OCI-LY7 (cell line): ENCODE measurements at regions not wholly inside any gene's neighbourhood (a gene's known extent, or its start where the extent isn't known, plus 50 kb on each side); places are given as distances from the start of the nearest gene placed in this dataset.

Experiments
- BruUV-seq: library from RNA; stranded (reverse); fragments of 400-500 nt; replicated peaks from 2 replicates; lab custom pipeline; 2021; lab: Mats Ljungman, UMichigan
- CTCF ChIA-PET: fragments of 300-600 bp; sonication (Branson Sonifier 250); formaldehyde crosslinking; loops from one replicate; lab custom pipeline; 2022; ENCODE audit warnings: antibody characterized with exemption; ENCODE audit not compliant: unreplicated experiment; lab: Charles Lee
- POLR2A ChIA-PET: fragments of 300-600 bp; sonication (Branson Sonifier 250); formaldehyde crosslinking; loops from one replicate; lab custom pipeline; 2022; ENCODE audit warnings: antibody characterized with exemption; lab: Charles Lee
- DNase-seq: peaks from one replicate; pipeline ENCODE4 v3.0.0-alpha.2; 2015; ENCODE audit warnings: low spot score
- H2AFZ ChIP-seq: fragments of 200-600 bp; sonication (generic), shearing (Covaris generic); 2 replicates; pipeline ENCODE4 v1.6.1; 2014; ENCODE audit warnings: mild to moderate bottlenecking, antibody characterized with exemption, low read length, moderate library complexity
- H3K27ac ChIP-seq: fragments of 200-600 bp; sonication (generic); 2 replicates; pipeline ENCODE4 v1.5.1; 2014; ENCODE audit warnings: mixed run types, low read depth, mild to moderate bottlenecking, moderate library complexity, low read length, inconsistent platforms; ENCODE audit not compliant: poor library complexity, severe bottlenecking
- H3K36me3 ChIP-seq: fragments of 200-600 bp; sonication (generic); 2 replicates; pipeline ENCODE4 v1.6.1; 2014; ENCODE audit warnings: mild to moderate bottlenecking, antibody characterized with exemption, low read length, moderate library complexity, mixed read lengths; ENCODE audit not compliant: insufficient read depth
- H3K4me1 ChIP-seq: fragments of 200-600 bp; sonication (generic); 2 replicates; pipeline ENCODE4 v1.5.1; 2014; ENCODE audit warnings: mild to moderate bottlenecking, low read length; ENCODE audit not compliant: insufficient read depth, poor library complexity, severe bottlenecking
- H3K4me2 ChIP-seq: fragments of 200-600 bp; sonication (generic); 2 replicates; pipeline ENCODE4 v1.6.1; 2014; ENCODE audit warnings: mild to moderate bottlenecking, low read length
- H3K4me3 ChIP-seq: fragments of 200-600 bp; sonication (generic); 2 replicates; pipeline ENCODE4 v1.5.1; 2014; ENCODE audit warnings: mild to moderate bottlenecking, low read depth, low read length; ENCODE audit not compliant: poor library complexity, severe bottlenecking
- H3K79me2 ChIP-seq: fragments of 200-600 bp; sonication (generic); 2 replicates; pipeline ENCODE4 v1.6.1; 2016; ENCODE audit warnings: low read depth, mild to moderate bottlenecking, low read length, moderate library complexity, mixed read lengths; ENCODE audit not compliant: insufficient read depth
- H3K9me2 ChIP-seq: fragments of 200-600 bp; sonication (generic); 2 replicates; pipeline ENCODE4 v1.6.1; 2016; ENCODE audit warnings: mild to moderate bottlenecking, low read length, mixed read lengths; ENCODE audit not compliant: insufficient read depth
- H3K9me3 ChIP-seq: fragments of 200-600 bp; sonication (generic); 2 replicates; pipeline ENCODE4 v1.6.1; 2014; ENCODE audit warnings: mild to moderate bottlenecking, mixed run types, low read length, mixed read lengths
- H4K20me1 ChIP-seq: fragments of 200-600 bp; sonication (generic); 2 replicates; pipeline ENCODE4 v1.6.1; 2014; ENCODE audit warnings: mild to moderate bottlenecking, antibody characterized with exemption, low read length, moderate library complexity, mixed read lengths; ENCODE audit not compliant: insufficient read depth
- CTCF ChIP-seq: fragments of 200-600 bp; sonication (generic); conservative IDR thresholded peaks from 2 replicates; pipeline ENCODE4 v1.5.1; 2014; ENCODE audit warnings: mild to moderate bottlenecking, antibody characterized with exemption, low read length, moderate library complexity, mixed read lengths
- EZH2phosphoT487 ChIP-seq: fragments of 200-600 bp; sonication (generic); IDR thresholded peaks from 2 replicates; pipeline ENCODE4 v1.6.1; 2018; ENCODE audit warnings: low read depth, borderline replicate concordance, mild to moderate bottlenecking, mixed run types, antibody characterized with exemption, low read length, moderate library complexity, mixed read lengths
- intact Hi-C: fragments of 100-400 bp; cut with micrococcal nuclease; formaldehyde crosslinking; loops from one replicate; pipeline ENCODE4 v1.10.0; 2022; ENCODE audit not compliant: unreplicated experiment

- intact Hi-C loops, result no loop called here
- DNase-seq, result no peak
Observed at GRCh38 chr11:112769170-112769569, 192.1 kb upstream of the NCAM1 start.

GRCh38 chr11:112769584-112769983 lies 191.6 kb upstream of the NCAM1 start:
- no peak for TF ChIP-seq CTCF
- TF ChIP-seq EZH2phosphoT487, result no peak
- no peak overlapping the region for H3K4me2 ChIP-seq
- no peak overlapping the region for H2AFZ ChIP-seq
- H3K4me1 ChIP-seq, result no peaks in the 10 kb centered on the region
- ChIA-PET POLR2A (no interaction called here), CTCF (no interaction called here)
- no peak for DNase-seq
- BruUV-seq, result no TSS peak
- intact Hi-C loops, result no loop called here
- no peak overlapping the region for H3K27ac ChIP-seq
- no peaks in the 10 kb centered on the region for H3K9me3 ChIP-seq
- H3K9me2 ChIP-seq, result no peaks in the 10 kb centered on the region
- no peaks in the 10 kb centered on the region for H3K36me3 ChIP-seq
- H4K20me1 ChIP-seq, result no peaks in the 10 kb centered on the region
- H3K79me2 ChIP-seq, result no peaks in the 10 kb centered on the region
- H3K4me3 ChIP-seq, result no peak overlapping the region

More at GRCh38 chr11:112769170-112769569, 192.1 kb upstream of the NCAM1 start:
- no peak overlapping the region for H3K27ac ChIP-seq
- no peak overlapping the region for H3K4me3 ChIP-seq
- no peaks in the 10 kb centered on the region for H3K9me3 ChIP-seq
- no peaks in the 10 kb centered on the region for H3K79me2 ChIP-seq
- CTCF ChIA-PET, result no interaction called here
- BruUV-seq, result no TSS peak
- H2AFZ ChIP-seq, result no peak overlapping the region
- H3K4me2 ChIP-seq, result no peak overlapping the region
- no peaks in the 10 kb centered on the region for H3K36me3 ChIP-seq
- TF ChIP-seq EZH2phosphoT487 (no peak), CTCF (no peak)
- H4K20me1 ChIP-seq, result no peaks in the 10 kb centered on the region
- POLR2A ChIA-PET, result no interaction called here
- no peaks in the 10 kb centered on the region for H3K9me2 ChIP-seq
- H3K4me1 ChIP-seq, result no peaks in the 10 kb centered on the region

- Histone ChIP-seq H3K4me3 (no peak overlapping the region), H3K9me2 (no peaks in the 10 kb centered on the region), H3K27ac (no peak overlapping the region), H3K79me2 (no peaks in the 10 kb centered on the region), H4K20me1 (no peaks in the 10 kb centered on the region), H3K4me1 (no peaks in the 10 kb centered on the region), H3K9me3 (no peaks in the 10 kb centered on the region), H2AFZ (no peak overlapping the region), H3K4me2 (no peak overlapping the region), H3K36me3 (no peaks in the 10 kb centered on the region)
- CTCF ChIA-PET, result no interaction called here
- intact Hi-C loops, result no loop called here
- TF ChIP-seq CTCF, result no peak
- no peak for DNase-seq
- no TSS peak for BruUV-seq
- POLR2A ChIA-PET, result no interaction called here
Observed at GRCh38 chr11:112770033-112770432, 191.2 kb upstream of the NCAM1 start.
